WERI-Rb-1 (cell line): ENCODE measurements at regions not wholly inside any gene's neighbourhood (a gene's known extent, or its start where the extent isn't known, plus 50 kb on each side); places are given as distances from the start of the nearest gene placed in this dataset.
"Not testable (repeated sequence)": the region's sequence is repeated elsewhere in the genome, so short reads cannot be mapped to it uniquely, and the experiment has no call there.

ENCODE experiments used
- DNase-seq: peaks from one replicate; pipeline ENCODE4 v3.0.0-alpha.2; 2020
- H3K27ac ChIP-seq: fragments of 250-450 bp; sonication (Bioruptor Pico); 2 replicates; pipeline ENCODE4 v1.5.1; 2020; ENCODE audit warnings: mild to moderate bottlenecking, moderate library complexity
- H3K27me3 ChIP-seq: fragments of 250-450 bp; sonication (Bioruptor Pico); 2 replicates; pipeline ENCODE4 v1.5.1; 2021; ENCODE audit warnings: mild to moderate bottlenecking, low read depth, moderate library complexity; ENCODE audit not compliant: insufficient read depth, severe bottlenecking
- H3K36me3 ChIP-seq: fragments of 250-450 bp; sonication (Bioruptor Pico); 2 replicates; pipeline ENCODE4 v1.5.1; 2020; ENCODE audit warnings: mild to moderate bottlenecking, moderate library complexity
- H3K4me3 ChIP-seq: 2 replicates; pipeline ENCODE4 v1.5.1; 2011; ENCODE audit warnings: low read depth, mild to moderate bottlenecking, control low read depth, low read length
- H3K9me3 ChIP-seq: fragments of 250-450 bp; sonication (Bioruptor Pico); 2 replicates; pipeline ENCODE4 v1.5.1; 2021; ENCODE audit warnings: mild to moderate bottlenecking, moderate library complexity; ENCODE audit not compliant: severe bottlenecking
- CTCF ChIP-seq: IDR thresholded peaks from 2 replicates; pipeline ENCODE4 v1.5.1; 2011; ENCODE audit warnings: low read depth, mild to moderate bottlenecking, control low read depth, inconsistent platforms, low read length

GRCh38 chr5:17992291-17992690, 358.0 kb downstream of the TAF11L14 start:
- Histone ChIP-seq H3K4me3 (no peak overlapping the region), H3K27ac (no peak overlapping the region), H3K36me3 (no peaks in the 10 kb centered on the region), H3K9me3 (no peaks in the 10 kb centered on the region), H3K27me3 (no peaks in the 10 kb centered on the region)
- TF ChIP-seq CTCF, result no peak
- no peak for DNase-seq

- TF ChIP-seq CTCF, result no peak
- Histone ChIP-seq H3K4me3 (no peak overlapping the region), H3K36me3 (no peaks in the 10 kb centered on the region), H3K9me3 (no peaks in the 10 kb centered on the region), H3K27me3 (no peaks in the 10 kb centered on the region), H3K27ac (no peak overlapping the region)
- DNase-seq, result no peak
These were observed 361.7 kb downstream of the TAF11L14 start for GRCh38 chr5:17995997-17996396.

- TF ChIP-seq CTCF, result no peak
- H3K4me3 ChIP-seq, result no peak overlapping the region
- H3K27ac ChIP-seq, result no peak overlapping the region
- H3K9me3 ChIP-seq, result no peaks in the 10 kb centered on the region
- H3K36me3 ChIP-seq, result no peaks in the 10 kb centered on the region
- H3K27me3 ChIP-seq, result no peaks in the 10 kb centered on the region
- DNase-seq, result no peak
These were observed 365.6 kb downstream of the TAF11L14 start for GRCh38 chr5:17999858-18000257.

- Histone ChIP-seq H3K27me3 (no peaks in the 10 kb centered on the region), H3K4me3 (no peak overlapping the region), H3K27ac (no peak overlapping the region), H3K36me3 (no peaks in the 10 kb centered on the region), H3K9me3 (no peaks in the 10 kb centered on the region)
- no peak for DNase-seq
- no peak for TF ChIP-seq CTCF
These were observed 366.5 kb downstream of the TAF11L14 start for GRCh38 chr5:18000744-18001143.

- DNase-seq, result no peak
- no peak for TF ChIP-seq CTCF
These were observed 369.1 kb downstream of the TAF11L14 start for GRCh38 chr5:18003312-18003711.

GRCh38 chr5:18003784-18004183, 369.5 kb downstream of the TAF11L14 start:
- no peak for TF ChIP-seq CTCF
- H3K27ac ChIP-seq, result no peak overlapping the region
- no peaks in the 10 kb centered on the region for H3K36me3 ChIP-seq
- no peaks in the 10 kb centered on the region for H3K9me3 ChIP-seq
- DNase-seq, result no peak
- no peak overlapping the region for H3K4me3 ChIP-seq
- H3K27me3 ChIP-seq, result no peaks in the 10 kb centered on the region

More at GRCh38 chr5:18003312-18003711, 369.1 kb downstream of the TAF11L14 start:
- Histone ChIP-seq H3K27me3 (no peaks in the 10 kb centered on the region), H3K9me3 (no peaks in the 10 kb centered on the region), H3K36me3 (no peaks in the 10 kb centered on the region), H3K27ac (no peak overlapping the region), H3K4me3 (no peak overlapping the region)

- not testable (repeated sequence) for DNase-seq, H3K36me3 ChIP-seq, H3K9me3 ChIP-seq, H3K4me3 ChIP-seq, H3K27me3 ChIP-seq, H3K27ac ChIP-seq
These were observed 372.0 kb downstream of the TAF11L14 start for GRCh38 chr5:18006235-18006634.
